Activated B cell treated with CpG ODN at 0.5 μM for 24 hours (primary cell): ENCODE measurements at regions not wholly inside any gene's neighbourhood (a gene's known extent, or its start where the extent isn't known, plus 50 kb on each side); places are given as distances from the start of the nearest gene placed in this dataset.

ENCODE experiments used
- ATAC-seq: fragments of 200-7000 bp; cut with Tn5 transposase; one replicate; pipeline ENCODE4 v1.10.0; 2021; ENCODE audit warnings: low read depth, mild to moderate bottlenecking, moderate library complexity
- CTCF ChIA-PET: fragments of 350-600 bp; sonication (Branson Sonifier 250); formaldehyde crosslinking; loops from one replicate; lab custom pipeline; 2021; ENCODE audit warnings: antibody characterized with exemption; lab: Charles Lee
- POLR2A ChIA-PET: fragments of 350-600 bp; sonication (Branson Sonifier 250); formaldehyde crosslinking; loops from one replicate; lab custom pipeline; 2021; ENCODE audit warnings: antibody characterized with exemption; lab: Charles Lee
- DNase-seq: peaks from one replicate; pipeline ENCODE4 v3.0.0; 2022
- H3K27ac Mint-ChIP-seq: one replicate; pipeline ENCODE4 v1.8.0; 2020; ENCODE audit warnings: mixed read lengths
- H3K27me3 Mint-ChIP-seq: one replicate; pipeline ENCODE4 v1.8.0; 2021; ENCODE audit warnings: mixed read lengths
- H3K36me3 Mint-ChIP-seq: one replicate; pipeline ENCODE4 v1.8.0; 2021; ENCODE audit warnings: low read depth, mixed read lengths
- H3K4me1 Mint-ChIP-seq: one replicate; pipeline ENCODE4 v1.8.0; 2021; ENCODE audit warnings: mixed read lengths
- H3K4me3 Mint-ChIP-seq: one replicate; pipeline ENCODE4 v1.8.0; 2020; ENCODE audit warnings: mild to moderate bottlenecking, mixed read lengths
- H3K9me3 Mint-ChIP-seq: one replicate; pipeline ENCODE4 v1.8.0; 2020; ENCODE audit warnings: mixed read lengths
- intact Hi-C: fragments of 100-400 bp; cut with micrococcal nuclease; formaldehyde crosslinking; loops from one replicate; pipeline ENCODE4 v1.15.1; 2024
- TF ChIP-seq, protein P1 (sequence below): fragments of 200-600 bp; IDR thresholded peaks from one replicate; pipeline ENCODE4 v1.8.0; 2022; ENCODE audit warnings: antibody characterized with exemption, mild to moderate bottlenecking

- intact Hi-C loops, result no loop called here
- POLR2A ChIA-PET, result no interaction called here
- H3K27me3 Mint-ChIP-seq, result no peaks in the 10 kb centered on the region
- TF ChIP-seq, protein P1, sequence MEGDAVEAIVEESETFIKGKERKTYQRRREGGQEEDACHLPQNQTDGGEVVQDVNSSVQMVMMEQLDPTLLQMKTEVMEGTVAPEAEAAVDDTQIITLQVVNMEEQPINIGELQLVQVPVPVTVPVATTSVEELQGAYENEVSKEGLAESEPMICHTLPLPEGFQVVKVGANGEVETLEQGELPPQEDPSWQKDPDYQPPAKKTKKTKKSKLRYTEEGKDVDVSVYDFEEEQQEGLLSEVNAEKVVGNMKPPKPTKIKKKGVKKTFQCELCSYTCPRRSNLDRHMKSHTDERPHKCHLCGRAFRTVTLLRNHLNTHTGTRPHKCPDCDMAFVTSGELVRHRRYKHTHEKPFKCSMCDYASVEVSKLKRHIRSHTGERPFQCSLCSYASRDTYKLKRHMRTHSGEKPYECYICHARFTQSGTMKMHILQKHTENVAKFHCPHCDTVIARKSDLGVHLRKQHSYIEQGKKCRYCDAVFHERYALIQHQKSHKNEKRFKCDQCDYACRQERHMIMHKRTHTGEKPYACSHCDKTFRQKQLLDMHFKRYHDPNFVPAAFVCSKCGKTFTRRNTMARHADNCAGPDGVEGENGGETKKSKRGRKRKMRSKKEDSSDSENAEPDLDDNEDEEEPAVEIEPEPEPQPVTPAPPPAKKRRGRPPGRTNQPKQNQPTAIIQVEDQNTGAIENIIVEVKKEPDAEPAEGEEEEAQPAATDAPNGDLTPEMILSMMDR, result no peak
- no peak overlapping the region for H3K4me3 Mint-ChIP-seq
- CTCF ChIA-PET, result interaction anchor here (1.2 kb wide), 1 partner anchor 373 kb away, joined by 3 read pairs; no protein-coding TSS in a partner anchor
- no peak for ATAC-seq
- H3K4me1 Mint-ChIP-seq, result no peaks in the 10 kb centered on the region
- no peaks in the 10 kb centered on the region for H3K9me3 Mint-ChIP-seq
- no peak overlapping the region for H3K27ac Mint-ChIP-seq
- DNase-seq, result no peak
- no peaks in the 10 kb centered on the region for H3K36me3 Mint-ChIP-seq
These were observed 53.9 kb upstream of the SHISAL1 start for GRCh38 chr22:44366372-44367300.

GRCh38 chr22:44365832-44366231 is 53.1 kb upstream of the SHISAL1 start:
- Mint-ChIP-seq H3K27ac (no peak overlapping the region), H3K4me1 (no peaks in the 10 kb centered on the region), H3K36me3 (no peaks in the 10 kb centered on the region), H3K9me3 (no peaks in the 10 kb centered on the region), H3K27me3 (no peaks in the 10 kb centered on the region), H3K4me3 (no peak overlapping the region)
- intact Hi-C loops, result no loop called here
- ATAC-seq, result no peak
- ChIA-PET POLR2A (no interaction called here), CTCF (no interaction called here)
- TF ChIP-seq, protein P1, result no peak
- DNase-seq, result no peak

DNA sequence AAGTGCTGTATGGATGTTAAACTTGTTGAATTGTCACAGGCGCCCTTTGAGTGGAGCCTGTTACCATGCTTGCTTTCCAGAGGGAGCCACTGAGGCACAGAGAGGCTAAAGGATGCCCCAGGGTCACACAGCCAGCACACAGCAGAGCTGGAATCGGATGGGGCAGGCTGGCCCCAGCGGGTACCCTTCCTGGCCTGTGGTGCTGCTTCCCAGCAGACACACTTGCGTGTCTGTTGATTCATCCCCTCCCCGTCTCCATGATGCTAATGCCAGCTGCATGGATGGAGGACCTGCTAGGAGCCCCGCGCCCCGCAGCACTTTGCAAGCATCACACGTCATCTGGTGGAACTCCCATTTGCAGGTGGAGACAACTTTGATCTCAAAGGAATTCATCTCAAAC is 52.4 kb upstream of the SHISAL1 start:
- Mint-ChIP-seq H3K27ac (no peak overlapping the region), H3K4me1 (no peaks in the 10 kb centered on the region), H3K9me3 (no peaks in the 10 kb centered on the region), H3K36me3 (no peaks in the 10 kb centered on the region), H3K27me3 (no peaks in the 10 kb centered on the region), H3K4me3 (no peak overlapping the region)
- intact Hi-C loops, result no loop called here
- POLR2A ChIA-PET, result no interaction called here
- TF ChIP-seq, protein P1, result no peak
- CTCF ChIA-PET, result interaction anchor here (0.7 kb wide), 1 partner anchor 280 kb away, joined by 3 read pairs; no protein-coding TSS in a partner anchor
- no peak for DNase-seq
- ATAC-seq, result no peak

GRCh38 chr22:44364751-44365130 is 52.0 kb upstream of the SHISAL1 start:
- no peak for DNase-seq
- ATAC-seq, result no peak
- Mint-ChIP-seq H3K4me3 (no peak overlapping the region), H3K9me3 (no peaks in the 10 kb centered on the region), H3K27ac (no peak overlapping the region), H3K4me1 (no peaks in the 10 kb centered on the region), H3K36me3 (no peaks in the 10 kb centered on the region), H3K27me3 (peaks cover 1% of the 10 kb centered on the region)
- TF ChIP-seq, protein P1, result no peak
- ChIA-PET POLR2A (no interaction called here), CTCF (interaction anchor here (0.7 kb wide), 1 partner anchor 279 kb away, joined by 3 read pairs; no protein-coding TSS in a partner anchor)
- intact Hi-C loops, result no loop called here

DNA sequence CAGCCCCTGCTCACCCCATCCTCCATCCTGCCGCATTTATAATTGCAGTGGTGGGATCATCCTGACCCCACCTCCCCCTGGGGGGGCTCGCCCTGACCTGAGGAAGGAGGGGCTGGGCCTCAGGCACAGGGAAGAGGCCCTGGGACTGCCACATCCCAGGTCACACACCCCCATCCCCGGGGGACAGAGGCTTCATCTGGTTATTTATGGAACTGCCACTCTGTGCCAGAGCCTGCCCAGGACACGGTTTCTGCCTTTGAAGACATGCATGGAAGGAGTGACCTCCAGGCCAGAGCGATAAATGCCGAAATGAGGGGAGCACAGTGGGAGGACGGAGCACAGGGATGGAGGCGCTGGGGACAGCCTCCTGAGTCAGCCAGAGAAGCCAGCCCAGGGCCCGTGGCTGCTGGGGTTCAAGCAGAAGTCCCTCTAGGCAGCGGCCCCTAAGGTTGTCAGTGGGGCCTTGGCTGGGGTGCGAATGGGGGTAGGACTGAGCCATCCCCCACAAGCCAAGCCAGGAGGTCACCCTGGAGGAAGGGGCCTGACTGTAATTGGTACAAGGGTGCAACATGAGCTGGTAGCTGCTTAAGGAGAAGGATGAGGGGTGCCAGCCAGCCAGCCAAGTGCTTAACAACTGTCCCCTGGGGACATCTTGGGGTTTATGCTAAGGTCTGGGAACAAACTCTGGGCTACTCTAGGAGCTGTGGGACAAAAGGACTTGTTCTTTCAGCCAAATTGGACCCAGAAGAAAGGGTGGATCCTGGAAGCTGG is 51.4 kb upstream of the SHISAL1 start:
- Mint-ChIP-seq H3K4me1 (no peaks in the 10 kb centered on the region), H3K27me3 (peaks cover 4% of the 10 kb centered on the region), H3K27ac (no peak overlapping the region), H3K36me3 (no peaks in the 10 kb centered on the region), H3K9me3 (no peaks in the 10 kb centered on the region), H3K4me3 (no peak overlapping the region)
- intact Hi-C loops, result no loop called here
- no peak for DNase-seq
- ChIA-PET POLR2A (no interaction called here), CTCF (no interaction called here)
- ATAC-seq, result no peak
- TF ChIP-seq, protein P1, result no peak
